PC-9 (cell line): ENCODE measurements at regions not wholly inside any gene's neighbourhood (a gene's known extent, or its start where the extent isn't known, plus 50 kb on each side); places are given as distances from the start of the nearest gene placed in this dataset.

Experiments used
- EZH2 ChIP-seq: fragments of 200-600 bp; sonication (generic); IDR thresholded peaks from 2 replicates; pipeline ENCODE4 v1.8.0; 2017; ENCODE audit warnings: antibody characterized with exemption, low read depth
- TF ChIP-seq, protein P1 (sequence below): fragments of 200-600 bp; sonication (generic); conservative IDR thresholded peaks from 2 replicates; pipeline ENCODE4 v1.6.1; 2017; ENCODE audit warnings: mixed run types, antibody characterized with exemption, mild to moderate bottlenecking, moderate library complexity

DNA sequence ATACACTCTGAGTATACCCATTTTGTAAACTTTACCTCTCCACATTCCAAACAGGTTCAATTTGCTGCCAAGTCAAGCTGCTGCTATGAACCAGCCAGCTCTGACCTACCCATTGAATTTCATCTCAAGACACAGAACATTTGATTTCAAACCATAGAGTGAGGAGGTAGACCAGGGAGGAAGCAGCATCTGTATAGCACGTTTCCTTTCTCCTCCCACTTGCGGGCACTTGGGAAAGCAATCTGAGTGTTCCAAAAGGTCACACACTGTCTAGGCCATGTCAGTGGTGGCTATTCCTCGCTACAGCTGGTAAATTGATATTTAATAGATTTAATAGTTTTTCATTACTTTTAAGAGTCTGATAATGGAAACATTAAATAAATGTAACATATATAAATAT is 147.8 kb upstream of the EEPD1 start:
- TF ChIP-seq EZH2 = no peak
- TF ChIP-seq, protein P1, sequence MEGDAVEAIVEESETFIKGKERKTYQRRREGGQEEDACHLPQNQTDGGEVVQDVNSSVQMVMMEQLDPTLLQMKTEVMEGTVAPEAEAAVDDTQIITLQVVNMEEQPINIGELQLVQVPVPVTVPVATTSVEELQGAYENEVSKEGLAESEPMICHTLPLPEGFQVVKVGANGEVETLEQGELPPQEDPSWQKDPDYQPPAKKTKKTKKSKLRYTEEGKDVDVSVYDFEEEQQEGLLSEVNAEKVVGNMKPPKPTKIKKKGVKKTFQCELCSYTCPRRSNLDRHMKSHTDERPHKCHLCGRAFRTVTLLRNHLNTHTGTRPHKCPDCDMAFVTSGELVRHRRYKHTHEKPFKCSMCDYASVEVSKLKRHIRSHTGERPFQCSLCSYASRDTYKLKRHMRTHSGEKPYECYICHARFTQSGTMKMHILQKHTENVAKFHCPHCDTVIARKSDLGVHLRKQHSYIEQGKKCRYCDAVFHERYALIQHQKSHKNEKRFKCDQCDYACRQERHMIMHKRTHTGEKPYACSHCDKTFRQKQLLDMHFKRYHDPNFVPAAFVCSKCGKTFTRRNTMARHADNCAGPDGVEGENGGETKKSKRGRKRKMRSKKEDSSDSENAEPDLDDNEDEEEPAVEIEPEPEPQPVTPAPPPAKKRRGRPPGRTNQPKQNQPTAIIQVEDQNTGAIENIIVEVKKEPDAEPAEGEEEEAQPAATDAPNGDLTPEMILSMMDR = no peak
